Fibroblast of the aortic adventitia (primary cell): ENCODE measurements at regions not wholly inside any gene's neighbourhood (a gene's known extent, or its start where the extent isn't known, plus 50 kb on each side); places are given as distances from the start of the nearest gene placed in this dataset.
A peak's percentile ranks its signal among the peaks of the same experiment; 100 is the strongest.
"Not testable (repeated sequence)": the region's sequence is repeated elsewhere in the genome, so short reads cannot be mapped to it uniquely, and the experiment has no call there.

Experiments
- DNase-seq: peaks from one replicate; pipeline ENCODE4 v3.0.0-alpha.2; 2010; ENCODE audit warnings: low read depth
- H3K4me3 ChIP-seq: 2 replicates; pipeline ENCODE4 v1.5.1; 2011; ENCODE audit warnings: low read depth, mild to moderate bottlenecking, control low read depth, low read length, moderate library complexity
- CTCF ChIP-seq: IDR thresholded peaks from 2 replicates; pipeline ENCODE4 v1.5.1; 2011; ENCODE audit warnings: mild to moderate bottlenecking, low read length, control low read depth, inconsistent platforms; ENCODE audit not compliant: insufficient read depth

- not testable (repeated sequence) for DNase-seq, H3K4me3 ChIP-seq
- peak; percentile 36 for TF ChIP-seq CTCF
Measured at GRCh38 chr16:5239472-5240277, 142.1 kb upstream of the EEF2KMT start.

- no peak overlapping the region for H3K4me3 ChIP-seq
- TF ChIP-seq CTCF, result no peak
- no peak for DNase-seq
Measured at GRCh38 chr16:5235119-5235518, 137.5 kb upstream of the EEF2KMT start.

GRCh38 chr16:5234295-5235050 lies 136.9 kb upstream of the EEF2KMT start:
- DNase-seq, result no peak
- no peak for TF ChIP-seq CTCF
- no peak overlapping the region for H3K4me3 ChIP-seq

GRCh38 chr16:5231246-5231759 lies 133.7 kb upstream of the EEF2KMT start:
- no peak overlapping the region for H3K4me3 ChIP-seq
- DNase-seq, result no peak
- TF ChIP-seq CTCF, result no peak

- no peak for TF ChIP-seq CTCF
- no peak for DNase-seq
- H3K4me3 ChIP-seq, result no peak overlapping the region
Measured at GRCh38 chr16:5228369-5228768, 130.8 kb upstream of the EEF2KMT start.

- DNase-seq, result no peak
- TF ChIP-seq CTCF, result no peak
- H3K4me3 ChIP-seq, result no peak overlapping the region
Measured at GRCh38 chr16:5225931-5226655, 128.5 kb upstream of the EEF2KMT start.
